Activated CD4-positive, CD25-positive, alpha-beta regulatory T cell treated with anti-CD3 and anti-CD28 coated beads, Interleukin-2, amount 50 U/mL, for 16 hours (primary cell): ENCODE measurements at regions not wholly inside any gene's neighbourhood (a gene's known extent, or its start where the extent isn't known, plus 50 kb on each side); places are given as distances from the start of the nearest gene placed in this dataset.

Experiments
- DNase-seq: peaks from one replicate; pipeline ENCODE4 v3.0.0-alpha.2; 2020; ENCODE audit warnings: low read depth, low spot score

GRCh38 chr11:115873813-115874212 is 369.6 kb upstream of the CADM1 start:
- DNase-seq, result no peak

GRCh38 chr11:115872416-115872815 is 368.2 kb upstream of the CADM1 start:
- DNase-seq, result no peak

- no peak for DNase-seq
Measured at GRCh38 chr11:115871161-115871760, 367.0 kb upstream of the CADM1 start.

GRCh38 chr11:115869780-115870431 is 365.7 kb upstream of the CADM1 start:
- no peak for DNase-seq

- DNase-seq, result no peak
Measured at GRCh38 chr11:115869131-115869530, 364.9 kb upstream of the CADM1 start.

GRCh38 chr11:115860246-115860645 is 356.0 kb upstream of the CADM1 start:
- no peak for DNase-seq

GRCh38 chr11:115848611-115849010 is 344.4 kb upstream of the CADM1 start:
- DNase-seq, result no peak

- no peak for DNase-seq
Measured at GRCh38 chr11:115848080-115848479, 343.9 kb upstream of the CADM1 start.

- DNase-seq, result no peak
Measured at GRCh38 chr11:115845872-115846271, 341.7 kb upstream of the CADM1 start.

GRCh38 chr11:115843685-115844084 is 339.5 kb upstream of the CADM1 start:
- DNase-seq, result no peak

- DNase-seq, result no peak
Measured at GRCh38 chr11:115843111-115843510, 338.9 kb upstream of the CADM1 start.

GRCh38 chr11:115820026-115820425 is 315.8 kb upstream of the CADM1 start:
- no peak for DNase-seq

GRCh38 chr11:115819014-115819413 is 314.8 kb upstream of the CADM1 start:
- DNase-seq, result no peak

GRCh38 chr11:115817844-115818468 is 313.7 kb upstream of the CADM1 start:
- no peak for DNase-seq

GRCh38 chr11:115808351-115808940 is 304.2 kb upstream of the CADM1 start:
- DNase-seq, result no peak

- no peak for DNase-seq
Measured at GRCh38 chr11:115806056-115806455, 301.8 kb upstream of the CADM1 start.

- no peak for DNase-seq
Measured at GRCh38 chr11:115803073-115803740, 299.0 kb upstream of the CADM1 start.

- no peak for DNase-seq
Measured at GRCh38 chr11:115802641-115803040, 298.4 kb upstream of the CADM1 start.

GRCh38 chr11:115792903-115793302 is 288.7 kb upstream of the CADM1 start:
- DNase-seq, result no peak

GRCh38 chr11:115787302-115787701 is 283.1 kb upstream of the CADM1 start:
- no peak for DNase-seq

GRCh38 chr11:115784796-115785521 is 280.7 kb upstream of the CADM1 start:
- DNase-seq, result no peak
